Body of pancreas (tissue), 4 donors: ENCODE measurements at regions not wholly inside any gene's neighbourhood (a gene's known extent, or its start where the extent isn't known, plus 50 kb on each side); places are given as distances from the start of the nearest gene placed in this dataset.
A peak's percentile ranks its signal among the peaks of the same experiment; 100 is the strongest.
"Not testable (repeated sequence)": the region's sequence is repeated elsewhere in the genome, so short reads cannot be mapped to it uniquely, and the experiment has no call there.

Experiments
- ATAC-seq: fragments of 150-250 bp; one replicate; pipeline ENCODE4 v1.9.1; 2016
- DNase-seq, 4 donors: peaks; one replicate each; pipeline ENCODE4 v3.0.0-alpha.2; 2019
- H3K27ac ChIP-seq, 4 donors: fragments of 200-600 bp; sonication (generic); 1 replicate in 3 of 4; 2 replicates in 1 of 4; pipeline versions ENCODE4 v1.5.1 to v1.6.1; 2016 to 2019; ENCODE audit warnings: mild to moderate bottlenecking in 1 of 4, mixed read lengths in 1 of 4, moderate library complexity in 1 of 4
- H3K27me3 ChIP-seq, 2 donors: fragments of 200-600 bp; sonication (generic); one replicate each; pipeline ENCODE4 v1.6.0; 2016; ENCODE audit warnings: mild to moderate bottlenecking in 1 of 2
- H3K36me3 ChIP-seq, 2 donors: fragments of 200-600 bp; sonication (generic); replicated peaks in 1 of 2; 2 replicates each; pipeline ENCODE4 v1.5.1; 2016; ENCODE audit warnings: low read depth in 2 of 2; ENCODE audit not compliant: insufficient read depth in 1 of 2
- H3K4me1 ChIP-seq: fragments of 200-600 bp; sonication (generic); one replicate; pipeline ENCODE4 v1.6.0; 2016
- H3K4me3 ChIP-seq, 2 donors: fragments of 200-600 bp; sonication (generic); 1 replicate in 1 of 2; 2 replicates in 1 of 2; pipeline ENCODE4 v1.5.1; 2016 to 2019
- H3K9me3 ChIP-seq, 3 donors: fragments of 200-600 bp; sonication (generic); 1 replicate in 2 of 3; 2 replicates in 1 of 3; pipeline ENCODE4 v1.5.1; 2016
- POLR2A ChIP-seq, 3 donors: fragments of 450-650 bp; IDR thresholded peaks; one replicate each; pipeline ENCODE4 v1.6.1; 2016; ENCODE audit warnings: antibody characterized with exemption in 3 of 3, mild to moderate bottlenecking in 2 of 3
- WGBS, 2 donors: methylation state at CpG; one replicate each; pipeline ENCODE4 v1.1.5; 2017; 5-methylcytosine and 5-hydroxymethylcytosine counted together
- intact Hi-C: fragments of 100-400 bp; cut with DNase I; formaldehyde crosslinking; loops from one replicate; pipeline ENCODE4 v1.15.1; 2023
- TF ChIP-seq, protein P1 (sequence below), 7 experiments: fragments of 450-650 bp in 4 of 7; fragments of 200-600 bp in 3 of 7; sonication (generic) in 3 of 7; IDR thresholded peaks; one replicate each; pipeline ENCODE4 v1.5.1; 2016 to 2019; ENCODE audit warnings: antibody characterized with exemption in 7 of 7

GRCh38 chr15:100770661-100771584, 108.7 kb upstream of the ALDH1A3 start:
- no peak for TF ChIP-seq POLR2A (IDR thresholded peaks at IDR 0.05)
- TF ChIP-seq, protein P1, sequence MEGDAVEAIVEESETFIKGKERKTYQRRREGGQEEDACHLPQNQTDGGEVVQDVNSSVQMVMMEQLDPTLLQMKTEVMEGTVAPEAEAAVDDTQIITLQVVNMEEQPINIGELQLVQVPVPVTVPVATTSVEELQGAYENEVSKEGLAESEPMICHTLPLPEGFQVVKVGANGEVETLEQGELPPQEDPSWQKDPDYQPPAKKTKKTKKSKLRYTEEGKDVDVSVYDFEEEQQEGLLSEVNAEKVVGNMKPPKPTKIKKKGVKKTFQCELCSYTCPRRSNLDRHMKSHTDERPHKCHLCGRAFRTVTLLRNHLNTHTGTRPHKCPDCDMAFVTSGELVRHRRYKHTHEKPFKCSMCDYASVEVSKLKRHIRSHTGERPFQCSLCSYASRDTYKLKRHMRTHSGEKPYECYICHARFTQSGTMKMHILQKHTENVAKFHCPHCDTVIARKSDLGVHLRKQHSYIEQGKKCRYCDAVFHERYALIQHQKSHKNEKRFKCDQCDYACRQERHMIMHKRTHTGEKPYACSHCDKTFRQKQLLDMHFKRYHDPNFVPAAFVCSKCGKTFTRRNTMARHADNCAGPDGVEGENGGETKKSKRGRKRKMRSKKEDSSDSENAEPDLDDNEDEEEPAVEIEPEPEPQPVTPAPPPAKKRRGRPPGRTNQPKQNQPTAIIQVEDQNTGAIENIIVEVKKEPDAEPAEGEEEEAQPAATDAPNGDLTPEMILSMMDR (IDR thresholded peaks at IDR 0.05): no peak

GRCh38 chr15:100771746-100772145, 107.9 kb upstream of the ALDH1A3 start:
- DNase-seq: peak in 1 of 4 donors; percentile 22
- H3K9me3 ChIP-seq: no peaks in the 10 kb centered on the region
- no peaks in the 10 kb centered on the region for H3K27me3 ChIP-seq
- no peak for TF ChIP-seq POLR2A (IDR thresholded peaks at IDR 0.05)
- TF ChIP-seq, protein P1 (IDR thresholded peaks at IDR 0.05): no peak
- WGBS, 2 donors: 53 to 56% methylated on average over 4 of the region's 4 CpGs
- H3K4me1 ChIP-seq: no peaks in the 10 kb centered on the region
- intact Hi-C loops: no loop called here
- no peak overlapping the region for H3K4me3 ChIP-seq
- H3K36me3 ChIP-seq: no peaks in the 10 kb centered on the region
- ATAC-seq: peak; percentile 50
- H3K27ac ChIP-seq: no peak overlapping the region

More at GRCh38 chr15:100770661-100771584, 108.7 kb upstream of the ALDH1A3 start:
- Histone ChIP-seq H3K36me3 (no peaks in the 10 kb centered on the region), H3K4me1 (no peaks in the 10 kb centered on the region), H3K4me3 (no peak overlapping the region), H3K27ac (no peak overlapping the region), H3K27me3 (no peaks in the 10 kb centered on the region), H3K9me3 (no peaks in the 10 kb centered on the region)
- WGBS, 2 donors: 79 to 82% methylated on average over 12 of the region's 12 CpGs
- DNase-seq (no peak), ATAC-seq (no peak)
- intact Hi-C loops: no loop called here

DNA sequence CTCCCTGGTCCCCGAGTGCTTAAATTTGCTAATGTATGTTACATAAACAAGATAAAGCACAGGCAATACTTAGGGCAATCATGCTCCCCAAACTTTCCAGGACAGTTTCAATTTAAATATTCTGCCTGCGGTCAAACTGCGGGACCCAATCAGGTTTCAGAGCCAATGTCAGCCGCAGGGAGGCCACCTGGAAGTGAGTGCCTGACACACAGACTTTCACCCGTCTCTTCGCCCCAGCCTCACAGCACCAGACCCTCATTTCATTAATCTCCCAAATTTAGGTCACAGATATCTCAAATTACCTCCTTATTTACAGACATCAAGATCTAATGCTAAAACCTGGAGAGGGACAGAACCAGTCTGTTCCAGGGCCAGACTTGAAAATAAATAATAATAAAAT, 107.2 kb upstream of the ALDH1A3 start:
- Histone ChIP-seq H3K4me1 (no peaks in the 10 kb centered on the region), H3K36me3 (no peaks in the 10 kb centered on the region), H3K9me3 (no peaks in the 10 kb centered on the region), H3K27me3 (no peaks in the 10 kb centered on the region), H3K4me3 (no peak overlapping the region), H3K27ac (no peak overlapping the region)
- TF ChIP-seq, protein P1 (IDR thresholded peaks at IDR 0.05): no peak
- TF ChIP-seq POLR2A (IDR thresholded peaks at IDR 0.05): no peak
- ATAC-seq: no peak
- intact Hi-C loops: no loop called here
- DNase-seq: no peak
- 85 to 90% methylated on average over 6 of the region's 6 CpGs for WGBS, 2 donors

- TF ChIP-seq POLR2A (IDR thresholded peaks at IDR 0.05): no peak
- TF ChIP-seq, protein P1 (IDR thresholded peaks at IDR 0.05): no peak
- Histone ChIP-seq H3K9me3 (no peaks in the 10 kb centered on the region), H3K4me3 (no peak overlapping the region), H3K36me3 (no peaks in the 10 kb centered on the region), H3K27me3 (no peaks in the 10 kb centered on the region), H3K4me1 (no peaks in the 10 kb centered on the region), H3K27ac (no peak overlapping the region)
- 76 to 85% methylated on average over 9 of the region's 9 CpGs for WGBS, 2 donors
- DNase-seq (no peak), ATAC-seq (no peak)
- intact Hi-C loops: no loop called here
These were observed 106.6 kb upstream of the ALDH1A3 start for GRCh38 chr15:100772892-100773520.

- ATAC-seq, H3K27ac ChIP-seq, H3K9me3 ChIP-seq, intact Hi-C loops, H3K4me3 ChIP-seq, H3K4me1 ChIP-seq, H3K27me3 ChIP-seq, H3K36me3 ChIP-seq, DNase-seq: not testable (repeated sequence)
- WGBS, 2 donors: 75 to 80% methylated on average over 1 of the region's 28 CpGs
These were observed 105.6 kb upstream of the ALDH1A3 start for GRCh38 chr15:100774044-100774443.
